Muscle of back (tissue), 3 donors: ENCODE measurements at regions not wholly inside any gene's neighbourhood (a gene's known extent, or its start where the extent isn't known, plus 50 kb on each side); places are given as distances from the start of the nearest gene placed in this dataset.
"Not testable (repeated sequence)": the region's sequence is repeated elsewhere in the genome, so short reads cannot be mapped to it uniquely, and the experiment has no call there.

ENCODE experiments used
- DNase-seq, 3 donors: peaks; one replicate each; pipeline versions ENCODE4 v3.0.0 to v3.0.0-alpha.2; 2013

GRCh38 chr2:38243186-38243880 lies 133.7 kb downstream of the ATL2 start:
- peak in 2 of 3 donors; percentile 37 to 64 for DNase-seq

- DNase-seq, result no peak
These were observed 137.6 kb downstream of the ATL2 start for GRCh38 chr2:38239452-38239851.

GRCh38 chr2:38238705-38239104 lies 138.4 kb downstream of the ATL2 start:
- not testable (repeated sequence) for DNase-seq

DNA sequence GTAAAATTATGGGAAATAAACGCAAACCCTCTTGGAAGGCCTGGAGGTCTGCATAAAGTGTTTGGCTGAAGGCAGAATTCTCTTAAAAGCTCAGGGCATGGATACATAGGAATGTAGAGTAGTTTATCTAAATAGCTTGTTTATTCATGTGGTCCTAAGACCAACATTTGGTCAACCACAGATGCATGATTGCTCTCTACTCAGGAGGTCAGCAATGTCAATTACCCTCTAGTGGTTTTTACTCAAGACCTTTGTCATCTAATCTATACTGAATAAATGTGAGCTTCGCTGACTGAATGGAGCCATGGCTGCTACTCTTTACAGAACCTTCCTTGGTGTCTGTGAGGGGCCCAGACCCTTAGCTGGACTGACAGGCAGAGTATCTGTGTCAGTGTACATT lies 139.8 kb downstream of the ATL2 start:
- DNase-seq, result no peak

DNA sequence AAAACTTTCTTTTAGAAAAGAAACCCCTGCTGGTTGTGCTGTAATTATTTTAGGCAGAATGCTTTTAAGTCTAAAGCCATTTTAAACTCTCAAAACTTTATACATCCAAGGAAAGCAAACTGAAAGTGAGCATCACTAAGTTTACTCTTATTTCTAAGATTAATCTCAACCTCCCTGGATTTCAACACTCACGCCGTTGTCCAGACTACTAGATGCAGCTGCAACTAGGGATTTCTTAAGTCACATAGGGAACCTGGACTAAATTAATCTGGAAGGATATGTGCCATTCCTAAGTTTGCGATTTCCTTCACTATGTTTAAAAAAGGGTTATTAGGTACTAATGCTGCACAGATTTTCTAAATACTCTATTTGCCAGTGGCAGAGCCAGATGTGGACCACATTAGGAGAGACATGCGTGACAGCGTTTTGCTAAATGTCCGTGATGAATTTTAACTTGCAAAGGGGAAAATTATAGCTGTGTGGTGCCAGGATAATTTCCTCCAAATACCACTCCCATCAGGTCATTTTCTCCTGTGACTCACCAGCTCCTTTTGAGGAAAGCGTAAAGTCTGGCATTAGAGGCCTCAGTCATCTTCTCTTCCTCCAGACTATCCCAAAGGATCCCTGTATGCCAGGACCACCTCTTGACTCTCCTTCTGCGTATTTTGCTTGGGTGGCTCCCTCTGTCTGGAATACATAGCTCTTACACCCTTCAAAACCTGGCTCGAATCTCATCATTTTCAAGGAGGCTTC lies 143.7 kb downstream of the ATL2 start:
- DNase-seq, result peak; percentile 30 to 74 (median 43)

GRCh38 chr2:38232454-38232853 lies 144.6 kb downstream of the ATL2 start:
- no peak for DNase-seq

DNA sequence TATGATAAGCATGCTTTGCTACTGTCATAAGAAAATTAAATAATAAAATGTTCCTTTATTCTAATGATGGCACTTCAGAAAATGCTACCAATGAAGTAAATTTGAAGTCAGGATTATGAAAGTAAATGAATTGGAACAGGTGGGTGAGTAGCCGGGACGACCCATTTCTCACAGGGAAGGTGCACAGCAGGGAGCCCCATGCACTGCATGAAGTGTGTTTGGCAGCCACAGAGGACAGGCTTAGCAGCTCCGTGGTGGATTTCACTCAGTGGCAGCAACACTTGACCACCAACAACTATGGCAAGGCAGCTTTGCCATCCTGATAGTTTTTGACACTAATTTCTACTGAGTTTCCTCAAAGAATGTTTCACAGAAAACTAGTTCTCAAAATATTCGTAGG lies 146.3 kb downstream of the ATL2 start:
- no peak for DNase-seq

GRCh38 chr2:38228753-38229152 lies 148.3 kb downstream of the ATL2 start:
- DNase-seq, result no peak

GRCh38 chr2:38224821-38225437 lies 149.0 kb upstream of the CYP1B1 start:
- DNase-seq, result no peak

DNA sequence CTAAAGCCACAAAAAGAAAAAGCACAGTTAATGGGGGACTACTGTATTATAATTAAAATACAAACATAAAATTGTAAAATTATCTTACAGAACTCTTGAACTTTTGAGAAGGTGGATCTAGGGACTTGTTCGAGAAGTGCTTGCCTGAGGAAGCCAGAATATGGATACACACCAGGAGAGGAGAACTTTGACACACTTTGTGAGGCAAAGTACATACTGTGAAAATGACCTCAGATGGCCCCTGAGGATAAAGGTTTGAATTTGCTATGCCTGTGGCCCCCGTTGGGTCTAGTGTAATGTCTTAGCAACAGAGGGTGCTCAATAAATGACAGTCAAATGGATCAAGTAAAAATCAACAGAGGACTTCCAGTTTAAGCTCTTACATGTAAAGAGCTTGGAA lies 148.2 kb upstream of the CYP1B1 start:
- no peak for DNase-seq

DNA sequence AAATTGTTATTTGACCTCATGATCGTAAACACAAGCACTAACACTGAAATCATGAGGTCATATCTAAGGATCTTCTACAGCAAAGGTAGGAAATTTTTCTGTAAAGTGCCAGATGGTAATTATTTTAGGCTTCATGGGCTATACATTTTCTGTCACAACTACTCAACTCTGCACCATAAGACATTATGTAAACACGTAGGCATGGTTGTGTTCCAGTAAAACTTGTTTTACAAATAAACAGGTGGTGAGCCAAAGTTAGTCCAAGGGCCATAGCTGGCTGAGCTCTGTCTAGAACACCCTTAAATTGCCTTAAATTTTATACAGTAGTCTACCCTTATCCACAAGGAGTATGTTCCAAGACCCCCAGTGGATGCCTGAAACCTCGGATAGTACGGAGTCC lies 147.3 kb upstream of the CYP1B1 start:
- DNase-seq, result no peak

- DNase-seq, result no peak
These were observed 144.2 kb upstream of the CYP1B1 start for GRCh38 chr2:38220164-38220563.

- no peak for DNase-seq
These were observed 143.0 kb upstream of the CYP1B1 start for GRCh38 chr2:38218995-38219394.

- peak in 1 of 3 donors; percentile 55 for DNase-seq
These were observed 142.6 kb upstream of the CYP1B1 start for GRCh38 chr2:38218591-38218991.

DNA sequence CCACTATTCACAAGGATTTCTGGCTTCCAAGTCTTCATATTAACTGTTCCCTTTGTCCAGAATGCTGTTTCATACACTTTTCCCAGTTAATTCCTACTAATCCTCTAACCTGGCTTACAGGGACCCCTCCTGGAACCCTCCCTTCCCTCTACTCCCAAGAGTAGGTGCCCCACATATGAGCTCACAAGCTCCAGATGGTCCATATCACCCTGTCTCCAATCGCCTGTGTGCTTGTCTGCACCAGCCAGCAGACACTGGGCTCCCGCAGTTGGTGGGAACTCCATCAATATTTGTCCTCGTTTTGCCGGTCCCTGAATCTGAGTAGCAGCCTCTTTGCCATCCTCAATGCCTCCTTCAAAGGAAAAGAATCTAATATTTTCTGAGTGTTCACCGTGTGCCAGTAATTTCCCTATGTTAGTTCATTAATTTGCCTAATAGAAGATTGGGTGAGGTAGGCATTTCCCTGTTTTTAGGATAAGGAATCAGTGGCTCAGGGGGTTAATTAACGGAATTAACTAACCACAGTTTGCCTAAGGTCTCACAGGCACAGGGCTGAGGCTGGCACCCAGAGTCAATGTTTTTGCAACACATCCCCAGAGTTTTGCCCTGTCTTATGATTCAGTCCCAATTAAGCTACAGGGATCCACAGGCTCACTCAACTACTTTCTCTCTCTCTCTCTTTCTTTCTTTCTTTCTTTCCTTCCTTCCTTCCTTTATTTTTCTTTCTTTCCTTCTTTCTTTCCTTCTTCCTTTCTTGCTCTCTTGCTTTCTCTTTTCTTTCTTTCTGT lies 141.6 kb upstream of the CYP1B1 start:
- no peak for DNase-seq

GRCh38 chr2:38216886-38217285 lies 140.9 kb upstream of the CYP1B1 start:
- DNase-seq, result no peak

DNA sequence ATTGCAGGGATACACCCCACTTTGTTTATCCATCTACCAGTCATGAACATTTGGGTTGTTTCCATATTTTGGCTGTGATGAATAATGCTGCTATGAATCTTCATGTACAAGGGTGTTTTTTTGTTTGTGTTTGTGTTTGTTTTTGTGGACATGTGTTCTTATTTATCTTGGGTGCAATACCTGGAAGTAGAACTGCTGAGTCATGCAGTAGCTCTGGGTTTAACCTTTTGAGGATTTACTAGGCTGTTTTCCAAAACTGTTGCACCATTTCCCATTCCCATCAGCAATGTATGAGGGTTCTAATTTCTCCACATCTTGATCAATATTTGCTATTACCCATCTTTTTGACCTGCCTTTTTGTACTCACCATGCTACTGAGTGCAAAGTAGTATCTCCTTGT lies 140.0 kb upstream of the CYP1B1 start:
- DNase-seq, result no peak

DNA sequence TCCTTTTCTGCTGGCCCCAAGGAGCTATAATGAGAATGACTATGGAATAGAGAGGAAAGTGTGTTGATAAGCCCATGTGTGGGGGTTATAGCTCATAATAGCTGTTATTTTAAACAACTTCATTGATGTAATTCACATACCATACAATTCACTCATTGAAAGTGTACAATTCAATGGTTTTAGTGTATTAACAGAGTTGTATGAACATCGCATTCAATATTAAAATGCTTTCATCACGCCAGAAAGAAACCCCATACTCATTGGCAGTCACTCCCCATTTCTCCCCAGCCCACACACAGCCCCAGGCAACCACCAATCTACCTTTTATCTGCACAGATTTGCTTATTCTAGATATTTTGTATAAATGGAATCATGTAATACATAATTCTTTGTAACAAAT lies 139.6 kb upstream of the CYP1B1 start:
- DNase-seq, result no peak

- no peak for DNase-seq
These were observed 138.3 kb upstream of the CYP1B1 start for GRCh38 chr2:38214209-38214717.

- no peak for DNase-seq
These were observed 137.7 kb upstream of the CYP1B1 start for GRCh38 chr2:38213619-38214167.

DNA sequence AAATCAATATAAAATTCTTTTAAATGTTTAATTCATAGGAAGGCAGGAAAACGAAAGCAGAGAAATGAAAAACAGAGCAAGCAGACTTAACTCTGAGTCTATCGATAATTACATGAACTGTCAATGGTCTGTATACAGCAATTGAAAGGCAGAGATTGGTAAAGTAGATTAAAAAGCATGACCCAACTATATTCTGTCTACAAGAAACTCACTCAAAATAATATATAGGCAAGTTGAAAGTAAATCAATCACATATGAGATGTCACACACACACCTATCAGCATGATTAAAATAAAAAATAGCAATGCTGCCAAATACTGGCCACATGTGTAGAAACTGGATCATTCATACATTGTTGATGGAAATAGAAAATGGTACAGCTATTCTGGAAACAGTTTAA lies 136.4 kb upstream of the CYP1B1 start:
- no peak for DNase-seq

DNA sequence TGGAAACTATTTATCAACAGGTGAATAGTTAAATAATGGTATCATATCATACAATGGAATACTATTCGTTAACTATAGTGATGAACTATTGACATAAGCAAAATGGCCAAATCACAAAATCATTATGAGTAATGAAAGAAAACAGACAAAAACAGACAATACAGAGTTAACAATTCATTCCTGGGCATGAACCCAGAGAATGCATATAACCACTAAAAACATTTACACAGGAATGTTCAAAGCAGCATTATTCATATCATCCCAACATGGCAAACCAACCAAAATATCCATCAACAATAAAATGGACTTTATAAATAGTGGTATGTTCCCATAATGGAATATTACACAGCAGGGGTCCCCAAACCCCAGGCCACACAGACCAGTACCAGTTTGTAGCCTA lies 131.2 kb upstream of the CYP1B1 start:
- no peak for DNase-seq
